Mucosa of descending colon (tissue), 3 donors: ENCODE measurements at regions not wholly inside any gene's neighbourhood (a gene's known extent, or its start where the extent isn't known, plus 50 kb on each side); places are given as distances from the start of the nearest gene placed in this dataset.

ENCODE experiments used
- ATAC-seq: fragments of 200-7000 bp; cut with Tn5 transposase; one replicate; pipeline ENCODE4 v1.9.1; 2020; ENCODE audit warnings: mild to moderate bottlenecking, moderate library complexity
- DNase-seq, 3 donors: peaks; one replicate each; pipeline ENCODE4 v3.0.0-alpha.2; 2020
- H3K36me3 ChIP-seq: fragments of 200-600 bp; one replicate; pipeline ENCODE4 v1.8.0; 2021; ENCODE audit warnings: low read depth, mild to moderate bottlenecking
- H3K4me1 ChIP-seq: fragments of 200-600 bp; one replicate; pipeline ENCODE4 v1.8.0; 2021; ENCODE audit warnings: low read depth, mild to moderate bottlenecking
- H3K4me3 ChIP-seq: fragments of 200-600 bp; one replicate; pipeline ENCODE4 v1.8.0; 2021; ENCODE audit warnings: mild to moderate bottlenecking
- H3K9me3 ChIP-seq: fragments of 200-600 bp; one replicate; pipeline ENCODE4 v1.8.0; 2021; ENCODE audit warnings: mild to moderate bottlenecking
- CTCF ChIP-seq: fragments of 200-600 bp; IDR thresholded peaks from one replicate; pipeline ENCODE4 v1.8.0; 2022; ENCODE audit warnings: antibody characterized with exemption, mild to moderate bottlenecking
- intact Hi-C, 2 donors: fragments of 100-400 bp; cut with DNase I in 1 of 2; cut with micrococcal nuclease in 1 of 2; formaldehyde crosslinking; loops; one replicate each; pipeline versions ENCODE4 v1.11.0 to v1.11.1; 2022; cut with DNase I, micrococcal nuclease
- donor health status: DM: no; HTN: no; CAD: no; lungs with moderate emphysema.
- donor health status: DM: no; HTN: no; CAD: no.
- donor health status: DM: no; HTN: yes; CAD: no.

- Histone ChIP-seq H3K36me3 (no peaks in the 10 kb centered on the region), H3K9me3 (no peaks in the 10 kb centered on the region), H3K4me3 (no peak overlapping the region), H3K4me1 (no peaks in the 10 kb centered on the region)
- no peak for TF ChIP-seq CTCF
- DNase-seq (no peak), ATAC-seq (no peak)
- intact Hi-C loops, result no loop called here
Measured at GRCh38 chr2:15801439-15801838, 138.9 kb upstream of the MYCN start.

GRCh38 chr2:15801904-15802303 lies 138.4 kb upstream of the MYCN start:
- intact Hi-C loops, result no loop called here
- Histone ChIP-seq H3K4me1 (no peaks in the 10 kb centered on the region), H3K36me3 (no peaks in the 10 kb centered on the region), H3K9me3 (no peaks in the 10 kb centered on the region), H3K4me3 (no peak overlapping the region)
- no peak for TF ChIP-seq CTCF
- ATAC-seq (no peak), DNase-seq (no peak)

GRCh38 chr2:15802657-15803542 lies 137.4 kb upstream of the MYCN start:
- no peak for DNase-seq
- intact Hi-C loops, result no loop called here
- Histone ChIP-seq H3K4me1 (no peaks in the 10 kb centered on the region), H3K4me3 (no peak overlapping the region), H3K9me3 (no peaks in the 10 kb centered on the region), H3K36me3 (no peaks in the 10 kb centered on the region)
- no peak for TF ChIP-seq CTCF
- ATAC-seq, result no peak

- ATAC-seq (no peak), DNase-seq (no peak)
- H3K4me1 ChIP-seq, result no peaks in the 10 kb centered on the region
- H3K36me3 ChIP-seq, result no peaks in the 10 kb centered on the region
- no peak overlapping the region for H3K4me3 ChIP-seq
- intact Hi-C loops, result no loop called here
- no peak for TF ChIP-seq CTCF
- H3K9me3 ChIP-seq, result no peaks in the 10 kb centered on the region
Measured at GRCh38 chr2:15803543-15804245, 136.7 kb upstream of the MYCN start.

- H3K4me3 ChIP-seq, result no peak overlapping the region
- no peak for TF ChIP-seq CTCF
- no peaks in the 10 kb centered on the region for H3K9me3 ChIP-seq
- no peaks in the 10 kb centered on the region for H3K36me3 ChIP-seq
- no peaks in the 10 kb centered on the region for H3K4me1 ChIP-seq
- intact Hi-C loops, result no loop called here
- ATAC-seq, result no peak
- DNase-seq, result no peak
Measured at GRCh38 chr2:15804246-15804619, 136.1 kb upstream of the MYCN start.
